ENCODE measurements at regions not wholly inside any gene's neighbourhood (a gene's known extent, or its start where the extent isn't known, plus 50 kb on each side); places are given as distances from the start of the nearest gene placed in this dataset.

- in situ Hi-C loops (cut with MboI; ENCODE audit: low sequenced_read_pairs, unreplicated experiment), result no loop called here
- DNase-seq (ENCODE audit: low spot score), result no peak
- TF ChIP-seq CTCF (IDR thresholded peaks at IDR 0.05; ENCODE audit: borderline replicate concordance, control extremely low read depth, extremely low read depth, insufficient read depth, missing control alignments), result no peak
Observed at GRCh38 chr3:1007866-1008265, 85.0 kb upstream of the CNTN6 start.

GRCh38 chr3:1010228-1010627 lies 82.6 kb upstream of the CNTN6 start:
- TF ChIP-seq CTCF (IDR thresholded peaks at IDR 0.05; ENCODE audit: borderline replicate concordance, control extremely low read depth, extremely low read depth, insufficient read depth, missing control alignments), result no peak
- in situ Hi-C loops (cut with MboI; ENCODE audit: low sequenced_read_pairs, unreplicated experiment), result no loop called here
- no peak for DNase-seq (ENCODE audit: low spot score)

GRCh38 chr3:1015826-1016225 lies 77.0 kb upstream of the CNTN6 start:
- no peak for TF ChIP-seq CTCF (IDR thresholded peaks at IDR 0.05; ENCODE audit: borderline replicate concordance, control extremely low read depth, extremely low read depth, insufficient read depth, missing control alignments)
- in situ Hi-C loops (cut with MboI; ENCODE audit: low sequenced_read_pairs, unreplicated experiment), result no loop called here
- DNase-seq (ENCODE audit: low spot score), result no peak

- no peak for DNase-seq (ENCODE audit: low spot score)
Observed at GRCh38 chr3:1017870-1018269, 75.0 kb upstream of the CNTN6 start.

GRCh38 chr3:1019157-1019556 lies 73.7 kb upstream of the CNTN6 start:
- no peak for DNase-seq (ENCODE audit: low spot score)
- in situ Hi-C loops (cut with MboI; ENCODE audit: low sequenced_read_pairs, unreplicated experiment), result no loop called here
- no peak for TF ChIP-seq CTCF (IDR thresholded peaks at IDR 0.05; ENCODE audit: borderline replicate concordance, control extremely low read depth, extremely low read depth, insufficient read depth, missing control alignments)

More at GRCh38 chr3:1017870-1018269, 75.0 kb upstream of the CNTN6 start:
- in situ Hi-C loops (cut with MboI; ENCODE audit: low sequenced_read_pairs, unreplicated experiment), result no loop called here
- no peak for TF ChIP-seq CTCF (IDR thresholded peaks at IDR 0.05; ENCODE audit: borderline replicate concordance, control extremely low read depth, extremely low read depth, insufficient read depth, missing control alignments)

GRCh38 chr3:1026395-1026794 lies 66.4 kb upstream of the CNTN6 start:
- no peak for TF ChIP-seq CTCF (IDR thresholded peaks at IDR 0.05; ENCODE audit: borderline replicate concordance, control extremely low read depth, extremely low read depth, insufficient read depth, missing control alignments)
- DNase-seq (ENCODE audit: low spot score), result no peak
- in situ Hi-C loops (cut with MboI; ENCODE audit: low sequenced_read_pairs, unreplicated experiment), result no loop called here

All from GM13976 (cell line).